Astrocyte (in vitro differentiated cells and primary cell): ENCODE measurements at regions not wholly inside any gene's neighbourhood (a gene's known extent, or its start where the extent isn't known, plus 50 kb on each side); places are given as distances from the start of the nearest gene placed in this dataset.

Source experiments
- DNase-seq: peaks from one replicate; pipeline ENCODE4 v3.0.0-alpha.2; 2010; ENCODE audit warnings: low read depth
- FAIRE-seq: peaks from 2 replicates; lab custom pipeline; 2011; peaks lifted over from hg19 to GRCh38; lab: Jason Lieb, UNC
- H2AFZ ChIP-seq: 2 replicates; pipeline ENCODE4 v1.6.0; 2012; ENCODE audit warnings: low read depth, low read length, inconsistent platforms
- H3K27ac ChIP-seq: 2 replicates; pipeline ENCODE4 v1.5.1; 2011; ENCODE audit warnings: low read depth, low read length, inconsistent platforms
- H3K27me3 ChIP-seq: 2 replicates; pipeline ENCODE4 v1.6.0; 2011; ENCODE audit warnings: low read length, inconsistent platforms; ENCODE audit not compliant: insufficient read depth
- H3K36me3 ChIP-seq: 2 replicates; pipeline ENCODE4 v1.5.1; 2011; ENCODE audit warnings: low read length, inconsistent platforms; ENCODE audit not compliant: insufficient read depth
- H3K4me1 ChIP-seq: 2 replicates; pipeline ENCODE4 v1.5.1; 2011; ENCODE audit warnings: low read length, inconsistent platforms; ENCODE audit not compliant: insufficient read depth
- H3K4me2 ChIP-seq: 2 replicates; pipeline ENCODE4 v1.6.0; 2012; ENCODE audit warnings: low read length, inconsistent platforms
- H3K4me3 ChIP-seq: 2 replicates; pipeline ENCODE4 v1.5.1; 2011; ENCODE audit warnings: low read depth, mild to moderate bottlenecking, low read length, inconsistent platforms; ENCODE audit not compliant: insufficient read depth
- H3K79me2 ChIP-seq: 2 replicates; pipeline ENCODE4 v1.6.0; 2012; ENCODE audit warnings: mild to moderate bottlenecking, low read length, inconsistent platforms; ENCODE audit not compliant: insufficient read depth
- H3K9ac ChIP-seq: 2 replicates; pipeline ENCODE4 v1.6.0; 2012; ENCODE audit warnings: mild to moderate bottlenecking, low read length, inconsistent platforms
- H3K9me3 ChIP-seq: 2 replicates; pipeline ENCODE4 v1.5.1; 2012; ENCODE audit warnings: low read depth, mild to moderate bottlenecking, low read length, inconsistent platforms; ENCODE audit not compliant: insufficient read depth
- H4K20me1 ChIP-seq: 2 replicates; pipeline ENCODE4 v1.6.0; 2012; ENCODE audit warnings: low read length, inconsistent platforms; ENCODE audit not compliant: insufficient read depth
- H3K27ac Mint-ChIP-seq: one replicate; pipeline ENCODE4 v1.8.0; 2021; ENCODE audit warnings: mild to moderate bottlenecking, mixed read lengths; ENCODE audit not compliant: unreplicated experiment
- H3K27me3 Mint-ChIP-seq: one replicate; pipeline ENCODE4 v1.8.0; 2021; ENCODE audit warnings: low read depth, mixed read lengths; ENCODE audit not compliant: unreplicated experiment
- H3K36me3 Mint-ChIP-seq: one replicate; pipeline ENCODE4 v1.8.0; 2021; ENCODE audit warnings: low read depth, mixed read lengths; ENCODE audit not compliant: unreplicated experiment
- H3K4me1 Mint-ChIP-seq: one replicate; pipeline ENCODE4 v1.8.0; 2021; ENCODE audit warnings: low read depth, mixed read lengths; ENCODE audit not compliant: unreplicated experiment
- H3K4me3 Mint-ChIP-seq: one replicate; pipeline ENCODE4 v1.8.0; 2021; ENCODE audit warnings: mild to moderate bottlenecking, moderate library complexity, mixed read lengths; ENCODE audit not compliant: unreplicated experiment
- H3K9me3 Mint-ChIP-seq: one replicate; pipeline ENCODE4 v1.8.0; 2021; ENCODE audit warnings: mild to moderate bottlenecking, mixed read lengths; ENCODE audit not compliant: unreplicated experiment
- EZH2 ChIP-seq: IDR thresholded peaks from 2 replicates; pipeline ENCODE4 v1.6.1; 2012; ENCODE audit warnings: mild to moderate bottlenecking, low read length, inconsistent platforms; ENCODE audit not compliant: insufficient read depth
- TF ChIP-seq, protein P1 (sequence below): IDR thresholded peaks from 2 replicates; pipeline ENCODE4 v1.5.1; 2011; ENCODE audit warnings: low read depth, mild to moderate bottlenecking, inconsistent platforms, low read length, moderate library complexity; ENCODE audit not compliant: insufficient read depth

GRCh38 chr16:54597222-54597621 lies 310.6 kb upstream of the IRX3 start:
- Histone ChIP-seq H4K20me1 (no peaks in the 10 kb centered on the region), H3K9me3 (no peaks in the 10 kb centered on the region), H3K4me2 (no peak overlapping the region), H3K27ac (no peak overlapping the region), H3K4me1 (no peaks in the 10 kb centered on the region), H3K27me3 (peaks cover 10% of the 10 kb centered on the region), H3K4me3 (no peak overlapping the region), H3K36me3 (no peaks in the 10 kb centered on the region), H3K9ac (no peak overlapping the region), H3K79me2 (no peaks in the 10 kb centered on the region), H2AFZ (no peak overlapping the region)
- FAIRE-seq (no peak), DNase-seq (no peak)
- H3K27me3 Mint-ChIP-seq = peaks cover 29% of the 10 kb centered on the region
- no peak overlapping the region for H3K27ac Mint-ChIP-seq
- H3K4me3 Mint-ChIP-seq = no peak overlapping the region
- no peaks in the 10 kb centered on the region for H3K4me1 Mint-ChIP-seq
- TF ChIP-seq, protein P1, sequence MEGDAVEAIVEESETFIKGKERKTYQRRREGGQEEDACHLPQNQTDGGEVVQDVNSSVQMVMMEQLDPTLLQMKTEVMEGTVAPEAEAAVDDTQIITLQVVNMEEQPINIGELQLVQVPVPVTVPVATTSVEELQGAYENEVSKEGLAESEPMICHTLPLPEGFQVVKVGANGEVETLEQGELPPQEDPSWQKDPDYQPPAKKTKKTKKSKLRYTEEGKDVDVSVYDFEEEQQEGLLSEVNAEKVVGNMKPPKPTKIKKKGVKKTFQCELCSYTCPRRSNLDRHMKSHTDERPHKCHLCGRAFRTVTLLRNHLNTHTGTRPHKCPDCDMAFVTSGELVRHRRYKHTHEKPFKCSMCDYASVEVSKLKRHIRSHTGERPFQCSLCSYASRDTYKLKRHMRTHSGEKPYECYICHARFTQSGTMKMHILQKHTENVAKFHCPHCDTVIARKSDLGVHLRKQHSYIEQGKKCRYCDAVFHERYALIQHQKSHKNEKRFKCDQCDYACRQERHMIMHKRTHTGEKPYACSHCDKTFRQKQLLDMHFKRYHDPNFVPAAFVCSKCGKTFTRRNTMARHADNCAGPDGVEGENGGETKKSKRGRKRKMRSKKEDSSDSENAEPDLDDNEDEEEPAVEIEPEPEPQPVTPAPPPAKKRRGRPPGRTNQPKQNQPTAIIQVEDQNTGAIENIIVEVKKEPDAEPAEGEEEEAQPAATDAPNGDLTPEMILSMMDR = no peak
- no peak for TF ChIP-seq EZH2
- H3K36me3 Mint-ChIP-seq = no peaks in the 10 kb centered on the region
- peaks cover 15% of the 10 kb centered on the region for H3K9me3 Mint-ChIP-seq

DNA sequence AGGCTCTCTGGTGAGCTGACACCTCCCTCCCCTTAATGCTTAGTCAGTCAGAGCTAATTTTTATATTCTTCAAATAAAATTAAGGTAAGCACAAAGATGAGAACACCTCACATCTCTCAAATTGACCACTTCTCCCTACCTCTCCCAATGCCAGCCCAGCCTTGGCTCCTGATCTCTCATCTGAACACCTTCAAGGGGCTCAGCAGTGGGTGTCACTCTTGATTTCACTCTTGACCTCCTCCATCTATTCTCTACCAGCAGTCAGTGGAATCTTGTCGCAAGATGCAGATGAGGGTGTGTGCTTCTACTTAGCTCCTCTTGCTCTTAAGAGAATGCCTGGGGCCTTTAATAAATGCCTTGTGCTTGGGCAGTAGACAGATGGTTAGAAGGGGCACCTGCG lies 309.0 kb upstream of the IRX3 start:
- Mint-ChIP-seq H3K4me3 (no peak overlapping the region), H3K27ac (no peak overlapping the region), H3K36me3 (no peaks in the 10 kb centered on the region), H3K9me3 (peaks cover 11% of the 10 kb centered on the region), H3K4me1 (no peaks in the 10 kb centered on the region), H3K27me3 (peaks cover 29% of the 10 kb centered on the region)
- no peak overlapping the region for H3K27ac ChIP-seq
- H3K36me3 ChIP-seq = no peaks in the 10 kb centered on the region
- H3K79me2 ChIP-seq = no peaks in the 10 kb centered on the region
- peaks cover 14% of the 10 kb centered on the region for H3K27me3 ChIP-seq
- no peaks in the 10 kb centered on the region for H4K20me1 ChIP-seq
- H3K9me3 ChIP-seq = no peaks in the 10 kb centered on the region
- no peak for DNase-seq
- no peak overlapping the region for H3K4me2 ChIP-seq
- no peaks in the 10 kb centered on the region for H3K4me1 ChIP-seq
- no peak overlapping the region for H3K9ac ChIP-seq
- no peak overlapping the region for H3K4me3 ChIP-seq
- TF ChIP-seq, protein P1 = no peak
- TF ChIP-seq EZH2 = no peak
- H2AFZ ChIP-seq = no peak overlapping the region
- no peak for FAIRE-seq

DNA sequence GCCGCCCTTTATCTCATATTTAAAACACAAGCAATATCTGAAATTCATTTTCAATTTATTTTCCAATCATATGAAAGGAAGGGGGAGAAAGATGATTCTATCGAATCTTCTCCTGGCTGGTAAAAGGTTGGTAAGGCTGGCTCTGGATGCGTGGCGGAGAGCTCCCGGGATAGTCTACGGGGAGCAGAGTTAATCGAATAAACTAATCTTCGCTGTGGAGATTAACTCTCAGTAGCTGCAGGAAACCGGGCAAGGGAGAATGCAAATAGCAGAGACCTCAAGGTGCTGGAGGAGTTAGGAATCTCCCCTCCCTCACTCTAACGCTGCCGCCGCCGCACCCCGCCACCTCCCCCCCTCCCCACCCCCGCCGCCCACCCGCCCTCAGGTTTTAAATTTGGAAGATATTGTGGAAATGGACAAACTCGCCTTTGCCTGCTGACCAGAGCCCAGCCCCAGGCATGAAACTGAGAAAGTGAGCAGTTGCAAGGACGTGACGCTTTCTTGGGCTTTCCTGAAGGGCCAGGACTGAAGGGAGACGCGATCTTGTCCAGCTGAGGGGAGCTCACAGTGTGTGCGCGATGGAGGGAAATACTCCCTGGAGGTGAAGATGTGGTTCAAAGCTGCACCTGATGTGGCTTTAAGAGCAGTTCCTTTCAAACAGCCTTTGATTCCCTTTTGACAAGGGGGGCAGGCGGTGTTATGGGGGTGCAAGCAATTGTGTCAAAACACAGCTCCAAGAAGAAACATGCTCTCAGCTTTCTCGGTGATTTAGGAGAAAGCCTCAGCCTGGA lies 308.2 kb upstream of the IRX3 start:
- Histone ChIP-seq H3K79me2 (no peaks in the 10 kb centered on the region), H3K9me3 (no peaks in the 10 kb centered on the region), H4K20me1 (no peaks in the 10 kb centered on the region), H3K27me3 (peaks cover 14% of the 10 kb centered on the region), H3K36me3 (no peaks in the 10 kb centered on the region), H3K4me1 (no peaks in the 10 kb centered on the region), H3K9ac (no peak overlapping the region), H3K4me3 (no peak overlapping the region), H3K27ac (no peak overlapping the region), H2AFZ (no peak overlapping the region), H3K4me2 (no peak overlapping the region)
- Mint-ChIP-seq H3K27ac (no peak overlapping the region), H3K27me3 (peaks cover 29% of the 10 kb centered on the region), H3K36me3 (no peaks in the 10 kb centered on the region), H3K4me1 (no peaks in the 10 kb centered on the region), H3K4me3 (no peak overlapping the region), H3K9me3 (peaks cover 11% of the 10 kb centered on the region)
- no peak for FAIRE-seq
- TF ChIP-seq, protein P1 = no peak
- no peak for TF ChIP-seq EZH2
- no peak for DNase-seq
